ENCODE measurements at regions not wholly inside any gene's neighbourhood (a gene's known extent, or its start where the extent isn't known, plus 50 kb on each side); places are given as distances from the start of the nearest gene placed in this dataset.
A peak's percentile ranks its signal among the peaks of the same experiment; 100 is the strongest.
"Not testable (repeated sequence)": the region's sequence is repeated elsewhere in the genome, so short reads cannot be mapped to it uniquely, and the experiment has no call there.

GRCh38 chrX:87409113-87409841 lies 108.3 kb upstream of the KLHL4 start:
- Mint-ChIP-seq H3K27me3 (ENCODE audit: low read depth, poor library complexity) (no peaks in the 10 kb centered on the region), H3K4me3 (no peak overlapping the region), H3K27ac (peak overlapping the region; percentile 95), H3K9me3 (peaks cover 24% of the 10 kb centered on the region), H3K36me3 (ENCODE audit: low read depth) (peaks cover 4% of the 10 kb centered on the region), H3K4me1 (peaks cover 15% of the 10 kb centered on the region)
- DNase-seq = no peak
- TF ChIP-seq CTCF (IDR thresholded peaks at IDR 0.05) = no peak

GRCh38 chrX:87425618-87426017 lies 92.0 kb upstream of the KLHL4 start:
- TF ChIP-seq CTCF (IDR thresholded peaks at IDR 0.05) = no peak
- Mint-ChIP-seq H3K36me3 (ENCODE audit: low read depth) (peaks cover 24% of the 10 kb centered on the region), H3K4me3 (no peak overlapping the region), H3K27me3 (ENCODE audit: low read depth, poor library complexity) (no peaks in the 10 kb centered on the region), H3K4me1 (peaks cover 8% of the 10 kb centered on the region), H3K9me3 (peaks cover 30% of the 10 kb centered on the region), H3K27ac (no peak overlapping the region)
- DNase-seq = no peak

GRCh38 chrX:87434618-87435017 lies 83.0 kb upstream of the KLHL4 start:
- no peak for DNase-seq
- H3K36me3 Mint-ChIP-seq (ENCODE audit: low read depth) = no peaks in the 10 kb centered on the region
- H3K9me3 Mint-ChIP-seq = peaks cover 10% of the 10 kb centered on the region
- H3K4me1 Mint-ChIP-seq = no peaks in the 10 kb centered on the region
- no peak overlapping the region for H3K4me3 Mint-ChIP-seq
- TF ChIP-seq CTCF (IDR thresholded peaks at IDR 0.05) = no peak
- no peaks in the 10 kb centered on the region for H3K27me3 Mint-ChIP-seq (ENCODE audit: low read depth, poor library complexity)
- no peak overlapping the region for H3K27ac Mint-ChIP-seq

GRCh38 chrX:87448613-87449012 lies 69.0 kb upstream of the KLHL4 start:
- H3K27me3 Mint-ChIP-seq (ENCODE audit: low read depth, poor library complexity); DNase-seq; H3K4me1 Mint-ChIP-seq; H3K36me3 Mint-ChIP-seq (ENCODE audit: low read depth); H3K27ac Mint-ChIP-seq; H3K4me3 Mint-ChIP-seq: not testable (repeated sequence)
- peaks cover 54% of the 10 kb centered on the region for H3K9me3 Mint-ChIP-seq

GRCh38 chrX:87465757-87466156 lies 51.8 kb upstream of the KLHL4 start:
- peaks cover 62% of the 10 kb centered on the region for H3K9me3 Mint-ChIP-seq
- not testable (repeated sequence) for H3K27me3 Mint-ChIP-seq (ENCODE audit: low read depth, poor library complexity); H3K4me3 Mint-ChIP-seq; DNase-seq; H3K4me1 Mint-ChIP-seq; H3K27ac Mint-ChIP-seq
- peaks cover 11% of the 10 kb centered on the region for H3K36me3 Mint-ChIP-seq (ENCODE audit: low read depth)
